Endothelial cell of umbilical vein (primary cell): ENCODE measurements at regions not wholly inside any gene's neighbourhood (a gene's known extent, or its start where the extent isn't known, plus 50 kb on each side); places are given as distances from the start of the nearest gene placed in this dataset.

ENCODE experiments used
- BruUV-seq: library from RNA; stranded (reverse); fragments of 400-500 nt; replicated peaks from 2 replicates; lab custom pipeline; 2021; lab: Mats Ljungman, UMichigan
- CTCF ChIA-PET: fragments of 300-600, 350-600 bp; sonication (Branson Sonifier 250); formaldehyde crosslinking; loops from one replicate; lab custom pipeline; 2021; ENCODE audit warnings: antibody characterized with exemption, inconsistent platforms; lab: Charles Lee
- POLR2A ChIA-PET: fragments of 300-600, 350-600 bp; sonication (Branson Sonifier 250); formaldehyde crosslinking; loops from one replicate; lab custom pipeline; 2021; ENCODE audit warnings: antibody characterized with exemption, inconsistent platforms; lab: Charles Lee
- DNase-seq: peaks from one replicate; pipeline ENCODE4 v3.0.0-alpha.2; 2011; ENCODE audit warnings: low read depth, low spot score
- FAIRE-seq: peaks from 2 replicates; lab custom pipeline; 2011; peaks lifted over from hg19 to GRCh38; lab: Jason Lieb, UNC
- H2AFZ ChIP-seq: 2 replicates; pipeline ENCODE4 v1.6.0; 2012; ENCODE audit warnings: low read depth, low read length, control low read depth, inconsistent platforms
- H3K27ac ChIP-seq: 2 replicates; pipeline ENCODE4 v1.5.1; 2011; ENCODE audit warnings: low read depth, mild to moderate bottlenecking, control low read depth, low read length, moderate library complexity; ENCODE audit not compliant: insufficient read depth
- H3K27me3 ChIP-seq, 2 experiments: 2 replicates each; pipeline versions ENCODE4 v1.6.0 to v1.6.1; 2011; ENCODE audit warnings: low read length in 2 of 2, mixed read lengths in 1 of 2; ENCODE audit not compliant: control insufficient read depth in 2 of 2, insufficient read depth in 2 of 2
- H3K36me3 ChIP-seq, 2 experiments: 2 replicates in 1 of 2; 3 replicates in 1 of 2; pipeline ENCODE4 v1.5.1; 2011; ENCODE audit warnings: low read length in 2 of 2, mild to moderate bottlenecking in 1 of 2, moderate library complexity in 1 of 2; ENCODE audit not compliant: control insufficient read depth in 2 of 2, insufficient read depth in 2 of 2; ENCODE audit errors: extremely low read depth in 1 of 2
- H3K4me1 ChIP-seq: 3 replicates; pipeline ENCODE4 v1.5.1; 2011; ENCODE audit warnings: mild to moderate bottlenecking, low read length; ENCODE audit not compliant: control insufficient read depth, insufficient read depth; ENCODE audit errors: extremely low read depth
- H3K4me2 ChIP-seq: 2 replicates; pipeline ENCODE4 v1.6.1; 2011; ENCODE audit warnings: low read length, control low read depth, mixed read lengths; ENCODE audit not compliant: insufficient read depth
- H3K4me3 ChIP-seq, 3 experiments: fragments of 200-600 bp in 1 of 3; sonication (generic), shearing (Covaris generic) in 1 of 3; replicated peaks in 1 of 3; 2 replicates each; pipeline ENCODE4 v1.5.1; 2011 to 2016; ENCODE audit warnings: control low read depth in 3 of 3, low read length in 3 of 3, mild to moderate bottlenecking in 2 of 3, inconsistent platforms in 1 of 3, low read depth in 1 of 3, moderate library complexity in 1 of 3; ENCODE audit not compliant: insufficient read depth in 1 of 3
- H3K79me2 ChIP-seq: 2 replicates; pipeline ENCODE4 v1.6.0; 2012; ENCODE audit warnings: low read length, inconsistent platforms; ENCODE audit not compliant: control insufficient read depth, insufficient read depth
- H3K9ac ChIP-seq: replicated peaks from 2 replicates; pipeline ENCODE3; 2011; ENCODE audit warnings: low read length, control low read depth; ENCODE audit not compliant: insufficient read depth; ENCODE audit errors: extremely low read depth
- H3K9me1 ChIP-seq: replicated peaks from 3 replicates; pipeline ENCODE4 v1.6.0; 2011; ENCODE audit warnings: mild to moderate bottlenecking, low read length; ENCODE audit not compliant: control insufficient read depth, insufficient read depth; ENCODE audit errors: extremely low read depth
- H3K9me3 ChIP-seq: replicated peaks from 2 replicates; pipeline ENCODE4 v1.5.1; 2012; ENCODE audit warnings: low read length, inconsistent platforms; ENCODE audit not compliant: control insufficient read depth, insufficient read depth
- H4K20me1 ChIP-seq: replicated peaks from 2 replicates; pipeline ENCODE3; 2011; ENCODE audit warnings: mild to moderate bottlenecking, low read length; ENCODE audit not compliant: control insufficient read depth, insufficient read depth; ENCODE audit errors: extremely low read depth
- EZH2 ChIP-seq: IDR thresholded peaks from 2 replicates; pipeline ENCODE4 v1.6.1; 2012; ENCODE audit warnings: borderline replicate concordance, low read depth, mild to moderate bottlenecking, moderate library complexity, low read length, inconsistent platforms; ENCODE audit not compliant: severe bottlenecking
- GATA2 ChIP-seq: IDR thresholded peaks from 2 replicates; pipeline ENCODE4 v1.7.0; 2011; ENCODE audit warnings: low read depth, mild to moderate bottlenecking, moderate library complexity, mixed read lengths, low read length; ENCODE audit not compliant: insufficient read length, insufficient read depth
- MYC ChIP-seq: IDR thresholded peaks from one replicate; pipeline ENCODE4 v1.6.1; 2011; ENCODE audit warnings: mild to moderate bottlenecking, low read depth, low read length
- POLR2A ChIP-seq: IDR thresholded peaks from 2 replicates; pipeline ENCODE4 v1.6.1; 2012; ENCODE audit warnings: low read depth, mild to moderate bottlenecking, control low read depth, low read length
- POLR2AphosphoS5 ChIP-seq: IDR thresholded peaks from 2 replicates; pipeline ENCODE4 v1.6.1; 2012; ENCODE audit warnings: low read depth, mild to moderate bottlenecking, control low read depth, low read length, moderate library complexity; ENCODE audit not compliant: insufficient read depth
- dilution Hi-C: fragments of 300-500 bp; cut with MboI; formaldehyde crosslinking; loops from one replicate; pipeline ENCODE4 v1.15.0; 2019; ENCODE audit warnings: low sequenced_read_pairs; ENCODE audit not compliant: extremely low pct_ligation_motif_present
- intact Hi-C: fragments of 100-400 bp; cut with micrococcal nuclease; formaldehyde crosslinking; loops from one replicate; pipeline ENCODE4 v1.10.0; 2022
- TF ChIP-seq, protein P1 (sequence below): IDR thresholded peaks from 2 replicates; pipeline ENCODE4 v1.6.1; 2011; ENCODE audit not compliant: insufficient read depth, insufficient read length
- TF ChIP-seq, protein P2 (sequence below), 2 donors: IDR thresholded peaks; 1 replicate in 1 of 2; 2 replicates in 1 of 2; pipeline ENCODE4 v1.5.1; 2011; ENCODE audit warnings: low read length in 2 of 2, mild to moderate bottlenecking in 2 of 2, moderate library complexity in 2 of 2, control low read depth in 1 of 2, inconsistent platforms in 1 of 2, low read depth in 1 of 2; ENCODE audit not compliant: insufficient read depth in 1 of 2; ENCODE audit errors: extremely low read depth in 1 of 2

- Histone ChIP-seq H3K27me3 (no peaks in the 10 kb centered on the region), H4K20me1 (no peaks in the 10 kb centered on the region), H3K79me2 (no peaks in the 10 kb centered on the region), H3K4me1 (no peaks in the 10 kb centered on the region), H3K9ac (no peak overlapping the region), H3K36me3 (no peaks in the 10 kb centered on the region), H3K27ac (no peak overlapping the region), H2AFZ (no peak overlapping the region), H3K4me3 (no peak overlapping the region), H3K9me3 (no peaks in the 10 kb centered on the region), H3K9me1 (no peaks in the 10 kb centered on the region), H3K4me2 (no peak overlapping the region)
- ChIA-PET CTCF (no interaction called here), POLR2A (no interaction called here)
- FAIRE-seq (no peak), DNase-seq (no peak)
- dilution Hi-C loops (no loop called here), intact Hi-C loops (no loop called here)
- BruUV-seq = no TSS peak
- TF ChIP-seq, protein P1, sequence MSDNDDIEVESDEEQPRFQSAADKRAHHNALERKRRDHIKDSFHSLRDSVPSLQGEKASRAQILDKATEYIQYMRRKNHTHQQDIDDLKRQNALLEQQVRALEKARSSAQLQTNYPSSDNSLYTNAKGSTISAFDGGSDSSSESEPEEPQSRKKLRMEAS = no peak
- no peak for TF ChIP-seq GATA2
- no peak for TF ChIP-seq MYC
These were observed 157.0 kb downstream of the MFSD1 start for GRCh38 chr3:158958873-158959272.

DNA sequence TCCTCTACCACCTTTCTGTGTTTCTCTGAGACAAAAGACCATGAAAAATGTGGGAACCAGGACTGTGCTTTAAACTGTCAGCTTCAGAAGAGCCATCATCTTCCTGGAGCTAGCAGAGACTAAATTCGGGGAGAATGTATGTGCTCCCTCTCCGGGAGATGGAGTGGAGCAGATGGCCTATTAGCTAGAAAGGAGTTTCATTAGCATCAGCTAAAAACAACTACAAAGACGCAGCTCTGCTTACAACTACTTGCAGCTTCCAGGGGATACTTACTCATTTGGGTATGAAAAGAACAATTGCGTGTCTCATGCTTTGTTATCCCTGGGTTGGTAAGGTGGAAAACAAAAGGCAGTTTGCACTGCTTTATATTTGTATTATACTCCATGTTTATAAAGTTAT, 159.6 kb downstream of the MFSD1 start:
- no peaks in the 10 kb centered on the region for H3K4me1 ChIP-seq
- no peaks in the 10 kb centered on the region for H4K20me1 ChIP-seq
- dilution Hi-C loops (no loop called here), intact Hi-C loops (no loop called here)
- no TSS peak for BruUV-seq
- H3K9ac ChIP-seq = no peak overlapping the region
- no peak overlapping the region for H3K27ac ChIP-seq
- H3K27me3 ChIP-seq = no peaks in the 10 kb centered on the region
- no peaks in the 10 kb centered on the region for H3K36me3 ChIP-seq
- CTCF ChIA-PET = no interaction called here
- H3K4me3 ChIP-seq = no peak overlapping the region
- FAIRE-seq (no peak), DNase-seq (no peak)
- no peaks in the 10 kb centered on the region for H3K79me2 ChIP-seq
- H3K4me2 ChIP-seq = no peak overlapping the region
- H2AFZ ChIP-seq = peak overlapping the region; percentile 49
- no peaks in the 10 kb centered on the region for H3K9me1 ChIP-seq
- POLR2A ChIA-PET = no interaction called here
- no peaks in the 10 kb centered on the region for H3K9me3 ChIP-seq
- TF ChIP-seq MYC (no peak), POLR2A (no peak), EZH2 (no peak), POLR2AphosphoS5 (no peak), GATA2 (no peak)
- TF ChIP-seq, protein P2, sequence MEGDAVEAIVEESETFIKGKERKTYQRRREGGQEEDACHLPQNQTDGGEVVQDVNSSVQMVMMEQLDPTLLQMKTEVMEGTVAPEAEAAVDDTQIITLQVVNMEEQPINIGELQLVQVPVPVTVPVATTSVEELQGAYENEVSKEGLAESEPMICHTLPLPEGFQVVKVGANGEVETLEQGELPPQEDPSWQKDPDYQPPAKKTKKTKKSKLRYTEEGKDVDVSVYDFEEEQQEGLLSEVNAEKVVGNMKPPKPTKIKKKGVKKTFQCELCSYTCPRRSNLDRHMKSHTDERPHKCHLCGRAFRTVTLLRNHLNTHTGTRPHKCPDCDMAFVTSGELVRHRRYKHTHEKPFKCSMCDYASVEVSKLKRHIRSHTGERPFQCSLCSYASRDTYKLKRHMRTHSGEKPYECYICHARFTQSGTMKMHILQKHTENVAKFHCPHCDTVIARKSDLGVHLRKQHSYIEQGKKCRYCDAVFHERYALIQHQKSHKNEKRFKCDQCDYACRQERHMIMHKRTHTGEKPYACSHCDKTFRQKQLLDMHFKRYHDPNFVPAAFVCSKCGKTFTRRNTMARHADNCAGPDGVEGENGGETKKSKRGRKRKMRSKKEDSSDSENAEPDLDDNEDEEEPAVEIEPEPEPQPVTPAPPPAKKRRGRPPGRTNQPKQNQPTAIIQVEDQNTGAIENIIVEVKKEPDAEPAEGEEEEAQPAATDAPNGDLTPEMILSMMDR (IDR thresholded peaks at IDR 0.05; ENCODE audit: extremely low read depth in 1 of 2, insufficient read depth in 1 of 2, low read depth in 1 of 2, low read length in 2 of 2) = no peak
- TF ChIP-seq, protein P1 = no peak
